ENCODE measurements at regions not wholly inside any gene's neighbourhood (a gene's known extent, or its start where the extent isn't known, plus 50 kb on each side); places are given as distances from the start of the nearest gene placed in this dataset.
"Not testable (repeated sequence)": the region's sequence is repeated elsewhere in the genome, so short reads cannot be mapped to it uniquely, and the experiment has no call there.

DNA sequence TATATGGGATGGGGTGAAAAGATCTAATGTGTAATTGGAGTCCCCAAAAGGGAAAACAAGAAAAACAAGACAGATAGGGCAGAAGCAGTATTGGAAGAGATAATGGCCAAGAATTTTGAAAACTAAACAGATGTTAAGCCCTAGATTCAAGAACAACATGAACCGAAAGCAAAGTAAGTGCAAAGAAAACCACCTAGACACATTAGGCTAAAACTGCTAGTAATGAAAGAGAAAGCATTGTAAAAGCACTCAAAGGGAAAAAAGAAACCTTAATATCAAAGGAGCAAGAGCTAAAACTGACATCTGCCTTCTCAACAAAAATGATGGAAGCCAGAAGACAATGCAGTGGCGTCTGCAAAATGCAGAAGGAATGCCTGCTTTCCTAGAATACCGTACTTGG lies 91.0 kb downstream of the CDRT15L2 start:
- H3K4me1 Mint-ChIP-seq; H3K27me3 Mint-ChIP-seq (ENCODE audit: low read depth in 3 of 3); DNase-seq; H3K36me3 Mint-ChIP-seq; H3K9me3 Mint-ChIP-seq: not testable (repeated sequence)
- peak overlapping the region in 4 of 5 donors; percentile 1 to 32 (median 24) for H3K4me3 Mint-ChIP-seq
- H3K27ac Mint-ChIP-seq, result peak overlapping the region in 3 of 6 donors; percentile 43 to 57 (median 49)

GRCh38 chr17:20674374-20674773 lies 94.8 kb downstream of the CDRT15L2 start:
- DNase-seq; H3K9me3 Mint-ChIP-seq; H3K27ac Mint-ChIP-seq; H3K36me3 Mint-ChIP-seq; H3K27me3 Mint-ChIP-seq (ENCODE audit: low read depth in 3 of 3); H3K4me3 Mint-ChIP-seq: not testable (repeated sequence)
- peaks cover 15 to 22% of the 10 kb centered on the region in 2 donors for H3K4me1 Mint-ChIP-seq

GRCh38 chr17:20675707-20676106 lies 96.2 kb downstream of the CDRT15L2 start:
- DNase-seq; H3K4me3 Mint-ChIP-seq; H3K27me3 Mint-ChIP-seq (ENCODE audit: low read depth in 3 of 3); H3K9me3 Mint-ChIP-seq; H3K27ac Mint-ChIP-seq: not testable (repeated sequence)
- Mint-ChIP-seq H3K4me1 (peaks cover 19 to 22% of the 10 kb centered on the region in 2 donors), H3K36me3 (peaks cover 0 to 11% (median 4%) of the 10 kb centered on the region in 3 donors)

DNA sequence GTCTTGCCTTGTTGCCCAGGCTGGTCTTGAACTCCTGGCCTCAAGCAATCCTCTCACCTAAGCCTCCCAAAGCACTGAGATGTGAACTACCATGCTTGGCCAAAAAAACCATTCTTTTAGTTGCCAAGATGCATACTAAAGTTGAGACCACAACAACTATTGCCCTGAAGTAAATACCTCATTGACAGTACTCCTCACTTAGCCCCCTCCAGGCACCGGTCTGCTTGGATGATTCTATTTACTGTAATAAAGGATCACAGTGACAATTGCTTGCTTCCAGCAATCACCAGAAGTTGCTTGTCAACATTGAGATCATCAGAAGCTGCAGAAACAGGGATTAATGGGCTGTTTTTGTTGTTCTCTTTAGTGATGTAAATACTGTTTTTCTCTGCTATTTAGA lies 97.1 kb downstream of the CDRT15L2 start:
- not testable (repeated sequence) for H3K27ac Mint-ChIP-seq; H3K27me3 Mint-ChIP-seq (ENCODE audit: low read depth in 3 of 3); H3K9me3 Mint-ChIP-seq; H3K4me3 Mint-ChIP-seq; DNase-seq
- Mint-ChIP-seq H3K36me3 (peaks cover 0 to 11% (median 4%) of the 10 kb centered on the region in 3 donors), H3K4me1 (peaks cover 16 to 22% of the 10 kb centered on the region in 2 donors)

GRCh38 chr17:20677469-20677868 lies 97.9 kb downstream of the CDRT15L2 start:
- Mint-ChIP-seq H3K4me1 (peaks cover 16 to 22% of the 10 kb centered on the region in 2 donors), H3K36me3 (peaks cover 0 to 11% (median 4%) of the 10 kb centered on the region in 3 donors)
- DNase-seq; H3K9me3 Mint-ChIP-seq; H3K27me3 Mint-ChIP-seq (ENCODE audit: low read depth in 3 of 3); H3K27ac Mint-ChIP-seq; H3K4me3 Mint-ChIP-seq: not testable (repeated sequence)

DNA sequence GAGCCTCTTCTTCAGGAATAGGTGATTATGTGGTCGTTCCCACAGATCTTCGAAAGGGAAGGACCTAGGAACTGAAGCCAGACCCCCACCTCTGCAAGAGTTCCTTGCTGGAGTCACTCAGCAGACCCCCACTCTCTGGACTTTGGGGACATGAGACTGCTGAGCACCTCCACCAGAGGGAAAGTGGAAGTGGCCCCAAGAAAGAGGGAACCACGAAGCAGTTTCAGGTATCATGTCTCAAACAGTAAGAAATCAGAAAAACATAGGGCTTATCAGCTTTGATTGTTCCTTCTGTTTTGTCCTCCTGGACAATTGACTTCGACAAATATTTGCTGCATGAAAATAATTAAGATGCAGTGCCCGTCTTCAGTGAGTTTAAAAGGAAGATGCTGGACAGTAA lies 98.9 kb downstream of the CDRT15L2 start:
- Mint-ChIP-seq H3K4me1 (peaks cover 16 to 22% of the 10 kb centered on the region in 2 donors), H3K36me3 (peaks cover 0 to 11% (median 4%) of the 10 kb centered on the region in 3 donors), H3K27ac (peak overlapping the region in 3 of 6 donors; percentile 2 to 15 (median 5))
- not testable (repeated sequence) for H3K4me3 Mint-ChIP-seq; H3K9me3 Mint-ChIP-seq; H3K27me3 Mint-ChIP-seq (ENCODE audit: low read depth in 3 of 3); DNase-seq

GRCh38 chr17:20681746-20682722 lies 102.5 kb downstream of the CDRT15L2 start:
- not testable (repeated sequence) for H3K27ac Mint-ChIP-seq
- H3K4me1 Mint-ChIP-seq, result peaks cover 11 to 16% of the 10 kb centered on the region in 2 donors

DNA sequence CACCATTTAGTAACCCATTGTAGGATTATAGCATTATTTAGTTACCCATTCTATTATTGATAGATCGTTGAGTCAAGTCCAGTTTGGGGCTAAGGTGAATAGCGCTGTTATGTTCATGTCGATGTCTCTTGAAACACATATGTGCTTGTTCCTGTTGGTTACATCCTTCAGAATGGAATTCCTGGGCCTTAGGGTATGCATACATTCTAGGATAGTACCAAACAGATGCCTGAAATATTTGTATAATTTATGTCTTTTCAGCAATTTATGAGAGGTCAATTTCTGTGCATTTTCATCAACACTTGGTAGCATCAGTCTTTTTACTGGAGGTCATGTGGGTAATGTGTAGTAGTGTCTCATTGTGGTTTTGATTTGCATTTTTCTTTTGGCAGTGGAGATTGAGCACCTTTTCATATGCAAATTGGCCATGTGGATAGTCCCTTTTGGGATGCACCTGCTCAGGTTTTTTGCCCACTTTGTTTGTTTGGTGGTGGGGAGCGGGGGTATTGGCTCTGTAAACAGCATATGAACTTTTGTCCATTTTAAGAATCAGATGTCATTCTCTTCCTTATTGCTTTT lies 104.2 kb downstream of the CDRT15L2 start:
- not testable (repeated sequence) for DNase-seq

More at GRCh38 chr17:20681746-20682722, 102.5 kb downstream of the CDRT15L2 start:
- peaks cover 0 to 11% (median 4%) of the 10 kb centered on the region in 3 donors for H3K36me3 Mint-ChIP-seq
- H3K27me3 Mint-ChIP-seq (ENCODE audit: low read depth in 3 of 3); H3K9me3 Mint-ChIP-seq; DNase-seq; H3K4me3 Mint-ChIP-seq: not testable (repeated sequence)

DNA sequence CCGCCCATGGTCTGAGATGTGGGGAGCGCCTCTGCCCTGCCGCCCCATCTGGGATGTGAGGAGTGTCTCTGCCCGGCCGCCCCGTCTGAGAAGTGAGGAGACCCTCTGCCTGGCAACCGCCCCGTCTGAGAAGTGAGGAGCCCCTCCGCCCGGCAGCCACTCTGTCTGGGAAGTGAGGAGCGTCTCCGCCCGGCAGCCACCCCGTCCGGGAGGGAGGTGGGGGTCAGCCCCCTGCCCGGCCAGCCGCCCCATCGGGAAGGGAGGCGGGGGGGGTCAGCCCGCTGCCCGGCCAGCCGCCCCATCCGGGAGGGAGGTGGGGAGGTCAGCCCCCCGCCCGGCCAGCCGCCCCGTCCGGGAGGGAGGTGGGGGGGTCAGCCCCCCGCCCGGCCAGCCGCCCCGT lies 105.5 kb downstream of the CDRT15L2 start:
- not testable (repeated sequence) for H3K4me3 Mint-ChIP-seq

More for the DNA sequence above, 104.2 kb downstream of the CDRT15L2 start:
- not testable (repeated sequence) for H3K27ac Mint-ChIP-seq; H3K4me3 Mint-ChIP-seq; H3K36me3 Mint-ChIP-seq; H3K9me3 Mint-ChIP-seq; H3K27me3 Mint-ChIP-seq (ENCODE audit: low read depth in 3 of 3)
- H3K4me1 Mint-ChIP-seq, result peaks cover 9 to 12% of the 10 kb centered on the region in 2 donors

DNA sequence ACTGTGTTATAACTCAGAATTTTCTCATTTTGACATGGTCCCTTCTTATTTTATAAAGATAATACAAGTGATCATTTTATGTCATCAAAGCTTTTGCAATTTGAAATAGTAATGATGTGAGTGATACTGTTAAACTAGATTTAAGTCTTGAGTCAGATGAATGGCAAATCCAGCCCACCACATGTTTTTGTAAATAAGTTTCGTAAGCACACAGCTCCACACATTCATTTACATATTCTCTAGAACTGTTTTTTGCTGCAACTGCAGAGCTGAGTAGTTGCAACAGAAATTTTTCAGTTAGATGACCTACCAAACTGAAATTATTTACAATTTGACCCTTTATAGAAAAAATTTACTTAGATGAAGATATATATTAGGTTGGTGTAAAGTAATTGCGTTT lies 108.1 kb downstream of the CDRT15L2 start:
- not testable (repeated sequence) for H3K4me3 Mint-ChIP-seq; H3K36me3 Mint-ChIP-seq; H3K4me1 Mint-ChIP-seq; H3K27ac Mint-ChIP-seq; H3K9me3 Mint-ChIP-seq; DNase-seq; H3K27me3 Mint-ChIP-seq (ENCODE audit: low read depth in 3 of 3)

More for the DNA sequence above, 105.5 kb downstream of the CDRT15L2 start:
- H3K36me3 Mint-ChIP-seq; H3K27me3 Mint-ChIP-seq (ENCODE audit: low read depth in 3 of 3); H3K9me3 Mint-ChIP-seq; DNase-seq; H3K27ac Mint-ChIP-seq; H3K4me1 Mint-ChIP-seq: not testable (repeated sequence)

DNA sequence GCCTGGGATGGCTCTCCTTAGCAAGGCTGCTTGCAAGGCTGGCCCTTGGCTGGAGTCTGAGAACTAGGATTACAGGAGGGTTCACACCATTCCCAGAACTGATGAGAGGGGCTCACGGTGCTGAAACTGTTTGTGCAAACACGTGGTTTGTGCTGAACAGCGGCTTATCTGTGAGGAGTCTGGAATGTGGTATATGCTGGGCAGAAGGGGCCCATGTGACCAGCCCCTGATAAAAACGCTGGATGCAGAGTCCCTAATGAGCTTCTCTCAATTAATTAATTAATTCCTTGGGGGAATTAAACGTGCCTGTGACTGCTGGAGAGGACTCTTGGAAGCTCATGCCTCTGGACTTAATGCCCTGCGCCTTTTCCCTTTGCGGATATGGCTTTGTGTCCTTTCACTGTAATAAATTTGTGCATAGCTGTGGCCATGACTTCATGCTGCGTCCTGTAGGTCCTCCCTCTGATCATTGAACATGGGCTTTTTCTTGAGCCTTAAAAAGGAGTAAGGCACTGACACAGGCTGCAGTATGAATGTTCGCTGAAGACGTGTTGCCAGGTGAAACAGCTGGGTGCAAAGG lies 109.7 kb downstream of the CDRT15L2 start:
- not testable (repeated sequence) for H3K27me3 Mint-ChIP-seq (ENCODE audit: low read depth in 3 of 3); DNase-seq; H3K36me3 Mint-ChIP-seq; H3K9me3 Mint-ChIP-seq; H3K4me3 Mint-ChIP-seq
- Mint-ChIP-seq H3K27ac (peak overlapping the region in 1 of 6 donors; percentile 34), H3K4me1 (peaks cover 17 to 18% of the 10 kb centered on the region in 2 donors)

- peak overlapping the region in 1 of 5 donors; percentile 1 for H3K4me3 Mint-ChIP-seq
- peak overlapping the region in 2 of 6 donors; percentile 4 to 9 for H3K27ac Mint-ChIP-seq
- DNase-seq; H3K27me3 Mint-ChIP-seq (ENCODE audit: low read depth in 3 of 3); H3K9me3 Mint-ChIP-seq: not testable (repeated sequence)
- peaks cover 4 to 10% (median 8%) of the 10 kb centered on the region in 3 donors for H3K36me3 Mint-ChIP-seq
- H3K4me1 Mint-ChIP-seq, result peaks cover 40 to 49% of the 10 kb centered on the region in 2 donors
These were observed 113.2 kb downstream of the CDRT15L2 start for GRCh38 chr17:20692706-20693105.

GRCh38 chr17:20695871-20696270 lies 116.3 kb downstream of the CDRT15L2 start:
- Mint-ChIP-seq H3K4me3 (peak overlapping the region in 4 of 5 donors; percentile 37 to 54 (median 42)), H3K4me1 (peaks cover 67 to 77% of the 10 kb centered on the region in 2 donors), H3K27ac (peak overlapping the region; percentile 51 to 83 (median 72))
- H3K9me3 Mint-ChIP-seq; H3K36me3 Mint-ChIP-seq; H3K27me3 Mint-ChIP-seq (ENCODE audit: low read depth in 3 of 3); DNase-seq: not testable (repeated sequence)
